ENCODE measurements at regions not wholly inside any gene's neighbourhood (a gene's known extent, or its start where the extent isn't known, plus 50 kb on each side); places are given as distances from the start of the nearest gene placed in this dataset.

GRCh38 chr12:94771199-94771598 lies 120.8 kb upstream of the TMCC3 start:
- Histone ChIP-seq H3K4me3 (ENCODE audit: low read length) (no peak overlapping the region), H3K27me3 (ENCODE audit: control insufficient read depth, insufficient read depth, low read length) (no peaks in the 10 kb centered on the region), H3K27ac (ENCODE audit: low read length) (no peak overlapping the region), H3K4me1 (ENCODE audit: control insufficient read depth, insufficient read depth, low read length) (peaks cover 4% of the 10 kb centered on the region), H3K9me3 (ENCODE audit: control insufficient read depth, insufficient read depth, low read length) (peaks cover 4% of the 10 kb centered on the region), H3K36me3 (ENCODE audit: control insufficient read depth, insufficient read depth, low read length) (no peaks in the 10 kb centered on the region)
- Mint-ChIP-seq H3K27me3 (ENCODE audit: low read depth in 2 of 2) (peaks cover 36 to 39% of the 10 kb centered on the region in 2 donors), H3K4me1 (peaks cover 8 to 10% of the 10 kb centered on the region in 2 donors), H3K4me3 (no peak overlapping the region), H3K27ac (no peak overlapping the region), H3K36me3 (no peaks in the 10 kb centered on the region), H3K9me3 (no peaks in the 10 kb centered on the region)
- TF ChIP-seq, protein P1, sequence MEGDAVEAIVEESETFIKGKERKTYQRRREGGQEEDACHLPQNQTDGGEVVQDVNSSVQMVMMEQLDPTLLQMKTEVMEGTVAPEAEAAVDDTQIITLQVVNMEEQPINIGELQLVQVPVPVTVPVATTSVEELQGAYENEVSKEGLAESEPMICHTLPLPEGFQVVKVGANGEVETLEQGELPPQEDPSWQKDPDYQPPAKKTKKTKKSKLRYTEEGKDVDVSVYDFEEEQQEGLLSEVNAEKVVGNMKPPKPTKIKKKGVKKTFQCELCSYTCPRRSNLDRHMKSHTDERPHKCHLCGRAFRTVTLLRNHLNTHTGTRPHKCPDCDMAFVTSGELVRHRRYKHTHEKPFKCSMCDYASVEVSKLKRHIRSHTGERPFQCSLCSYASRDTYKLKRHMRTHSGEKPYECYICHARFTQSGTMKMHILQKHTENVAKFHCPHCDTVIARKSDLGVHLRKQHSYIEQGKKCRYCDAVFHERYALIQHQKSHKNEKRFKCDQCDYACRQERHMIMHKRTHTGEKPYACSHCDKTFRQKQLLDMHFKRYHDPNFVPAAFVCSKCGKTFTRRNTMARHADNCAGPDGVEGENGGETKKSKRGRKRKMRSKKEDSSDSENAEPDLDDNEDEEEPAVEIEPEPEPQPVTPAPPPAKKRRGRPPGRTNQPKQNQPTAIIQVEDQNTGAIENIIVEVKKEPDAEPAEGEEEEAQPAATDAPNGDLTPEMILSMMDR (IDR thresholded peaks at IDR 0.05) = no peak
- intact Hi-C loops (cut with micrococcal nuclease) = no loop called here
- DNase-seq (no peak), ATAC-seq (no peak)
- 94% methylated on average over 4 of the region's 4 CpGs for WGBS (ENCODE audit: insufficient coverage)

DNA sequence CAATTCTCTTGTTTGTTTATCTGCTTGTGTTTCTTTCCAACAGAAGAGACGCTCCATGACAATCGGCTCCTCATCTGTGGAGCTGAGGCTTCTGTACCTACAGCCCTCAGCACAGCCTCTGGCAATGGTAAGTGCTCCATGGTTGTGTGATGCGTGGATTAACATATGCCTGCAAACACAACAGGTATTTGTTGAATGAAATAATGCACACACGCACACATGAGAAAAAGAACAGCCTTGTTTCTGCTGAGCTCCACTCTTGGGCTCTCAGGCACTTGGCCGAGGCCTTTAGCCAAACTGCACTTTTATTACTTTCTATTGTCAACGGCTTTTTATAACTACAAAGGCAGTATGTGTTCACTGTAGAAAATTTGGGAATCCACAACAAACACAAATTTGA lies 120.4 kb upstream of the TMCC3 start:
- H3K9me3 Mint-ChIP-seq = no peaks in the 10 kb centered on the region
- no peaks in the 10 kb centered on the region for H3K27me3 ChIP-seq (ENCODE audit: control insufficient read depth, insufficient read depth, low read length)
- intact Hi-C loops (cut with micrococcal nuclease) = no loop called here
- H3K4me3 ChIP-seq (ENCODE audit: low read length) = no peak overlapping the region
- no peaks in the 10 kb centered on the region for H3K36me3 ChIP-seq (ENCODE audit: control insufficient read depth, insufficient read depth, low read length)
- H3K4me3 Mint-ChIP-seq = no peak overlapping the region
- peaks cover 36 to 39% of the 10 kb centered on the region in 2 donors for H3K27me3 Mint-ChIP-seq (ENCODE audit: low read depth in 2 of 2)
- H3K27ac Mint-ChIP-seq = no peak overlapping the region
- TF ChIP-seq, protein P1 (IDR thresholded peaks at IDR 0.05) = no peak
- H3K9me3 ChIP-seq (ENCODE audit: control insufficient read depth, insufficient read depth, low read length) = peaks cover 4% of the 10 kb centered on the region
- H3K4me1 ChIP-seq (ENCODE audit: control insufficient read depth, insufficient read depth, low read length) = peaks cover 4% of the 10 kb centered on the region
- 97% methylated on average over 6 of the region's 6 CpGs for WGBS (ENCODE audit: insufficient coverage)
- ATAC-seq (no peak), DNase-seq (no peak)
- H3K36me3 Mint-ChIP-seq = no peaks in the 10 kb centered on the region
- H3K4me1 Mint-ChIP-seq = peaks cover 8 to 10% of the 10 kb centered on the region in 2 donors
- H3K27ac ChIP-seq (ENCODE audit: low read length) = no peak overlapping the region

DNA sequence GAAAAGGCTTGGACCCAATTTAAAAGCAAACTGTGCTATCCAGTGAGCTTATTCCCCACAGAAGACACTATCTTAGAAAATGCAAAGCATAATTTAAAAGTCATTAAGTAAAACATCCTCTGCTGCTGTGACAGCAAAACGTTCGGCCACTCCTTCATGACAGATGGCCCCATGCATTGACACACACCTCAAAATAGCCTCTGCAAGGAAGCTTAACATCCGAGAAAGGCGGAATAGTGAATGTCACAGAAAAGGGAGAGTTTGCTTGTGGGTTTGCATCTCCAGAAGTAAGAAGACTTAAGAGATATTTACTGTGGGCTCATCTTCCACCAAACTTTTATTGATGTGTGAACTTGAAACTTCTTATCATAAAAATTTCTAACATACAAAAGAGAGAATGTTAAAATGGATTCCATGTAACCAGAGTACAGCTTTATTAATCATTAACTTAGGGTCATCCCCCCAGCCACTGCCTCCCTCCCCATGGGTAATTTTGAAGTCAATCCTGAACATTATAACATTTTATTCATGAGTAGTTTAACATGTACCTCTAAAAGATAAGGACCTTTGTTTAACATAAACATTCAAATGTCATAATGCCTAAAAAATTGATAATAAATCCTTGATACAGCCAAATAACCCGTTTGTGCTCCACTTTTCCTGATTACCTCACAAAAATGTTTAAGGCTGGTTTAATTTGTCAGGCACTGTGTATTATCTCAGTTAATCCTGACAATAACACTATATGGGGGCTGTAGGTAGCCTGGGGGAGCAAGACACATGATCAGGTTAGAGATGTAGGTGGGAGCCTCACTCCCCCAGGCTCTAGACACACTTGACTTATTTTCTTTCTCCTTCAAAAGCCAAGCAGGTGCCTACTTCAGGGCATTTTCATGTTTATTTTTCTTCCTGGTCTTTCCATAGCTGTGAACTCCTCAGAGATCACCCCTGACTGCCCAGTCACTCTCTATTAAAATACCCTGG lies 119.7 kb upstream of the TMCC3 start:
- H3K36me3 ChIP-seq (ENCODE audit: control insufficient read depth, insufficient read depth, low read length) = no peaks in the 10 kb centered on the region
- H3K4me3 ChIP-seq (ENCODE audit: low read length) = no peak overlapping the region
- H3K27ac ChIP-seq (ENCODE audit: low read length) = no peak overlapping the region
- TF ChIP-seq, protein P1 (IDR thresholded peaks at IDR 0.05) = no peak
- ATAC-seq = no peak
- no peak overlapping the region for H3K27ac Mint-ChIP-seq
- no peak for DNase-seq
- intact Hi-C loops (cut with micrococcal nuclease) = no loop called here
- H3K4me1 Mint-ChIP-seq = peaks cover 8 to 10% of the 10 kb centered on the region in 2 donors
- peaks cover 4% of the 10 kb centered on the region for H3K9me3 ChIP-seq (ENCODE audit: control insufficient read depth, insufficient read depth, low read length)
- peaks cover 4% of the 10 kb centered on the region for H3K4me1 ChIP-seq (ENCODE audit: control insufficient read depth, insufficient read depth, low read length)
- H3K4me3 Mint-ChIP-seq = no peak overlapping the region
- no peaks in the 10 kb centered on the region for H3K9me3 Mint-ChIP-seq
- no peaks in the 10 kb centered on the region for H3K36me3 Mint-ChIP-seq
- peaks cover 33 to 39% of the 10 kb centered on the region in 2 donors for H3K27me3 Mint-ChIP-seq (ENCODE audit: low read depth in 2 of 2)
- H3K27me3 ChIP-seq (ENCODE audit: control insufficient read depth, insufficient read depth, low read length) = no peaks in the 10 kb centered on the region
- WGBS (ENCODE audit: insufficient coverage) = 53% methylated on average over 2 of the region's 5 CpGs
